Activated CD4-positive, alpha-beta T cell treated with anti-CD3 and anti-CD28 coated beads for 48 hours (primary cell): ENCODE measurements at regions not wholly inside any gene's neighbourhood (a gene's known extent, or its start where the extent isn't known, plus 50 kb on each side); places are given as distances from the start of the nearest gene placed in this dataset.

Source experiments
- DNase-seq: peaks from one replicate; pipeline ENCODE4 v3.0.0-alpha.2; 2020

DNA sequence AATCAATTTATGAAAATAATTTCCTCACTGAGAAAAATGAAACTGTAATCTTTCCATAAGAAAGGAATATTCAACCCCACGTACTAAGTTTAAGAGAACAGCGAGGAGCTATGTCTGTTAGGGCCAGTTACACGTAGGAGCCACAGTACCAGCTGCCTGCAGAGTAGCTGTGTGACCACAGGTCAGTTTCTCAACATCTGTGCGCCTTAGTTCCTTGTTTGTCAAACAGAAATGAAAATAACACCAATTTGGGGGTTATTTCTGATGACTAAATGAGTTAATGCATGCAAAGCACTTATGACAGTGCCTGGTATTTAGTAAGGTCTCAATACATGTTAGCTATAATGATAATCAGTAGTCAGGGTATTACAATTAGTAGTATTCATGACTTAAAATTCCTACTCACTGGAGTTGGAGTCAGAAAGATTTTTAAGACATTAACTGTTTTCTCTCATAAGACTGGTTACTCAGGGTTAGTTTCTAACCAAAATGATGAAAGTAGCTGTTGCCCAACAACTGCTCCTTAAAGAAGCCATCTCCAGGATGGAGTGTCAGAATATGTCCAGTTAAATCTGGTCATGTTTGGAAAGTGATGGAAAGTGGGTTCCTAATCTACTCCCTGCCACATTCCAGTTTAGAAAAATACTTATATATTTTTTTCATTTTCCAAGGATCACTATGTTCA lies 85.8 kb upstream of the ZNF648 start:
- DNase-seq: no peak

DNA sequence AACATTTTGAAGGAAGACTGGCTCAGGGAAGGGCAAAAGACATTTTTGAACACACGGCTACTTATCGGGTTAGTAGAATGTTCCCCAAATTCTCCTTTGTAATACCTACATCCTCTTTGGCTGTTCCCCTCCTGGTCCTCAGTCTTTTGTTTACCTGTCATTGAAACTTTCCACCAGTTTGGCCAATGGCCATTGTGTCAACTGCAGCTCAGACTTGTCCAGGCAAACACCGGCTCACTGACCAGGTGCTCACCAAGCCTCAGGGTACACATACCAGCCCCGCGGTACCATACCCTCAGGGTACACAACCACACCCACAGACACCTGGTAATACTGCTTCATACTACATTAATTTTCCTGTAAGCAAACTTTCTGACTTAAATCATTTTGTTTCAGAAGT lies 84.8 kb upstream of the ZNF648 start:
- DNase-seq: no peak

DNA sequence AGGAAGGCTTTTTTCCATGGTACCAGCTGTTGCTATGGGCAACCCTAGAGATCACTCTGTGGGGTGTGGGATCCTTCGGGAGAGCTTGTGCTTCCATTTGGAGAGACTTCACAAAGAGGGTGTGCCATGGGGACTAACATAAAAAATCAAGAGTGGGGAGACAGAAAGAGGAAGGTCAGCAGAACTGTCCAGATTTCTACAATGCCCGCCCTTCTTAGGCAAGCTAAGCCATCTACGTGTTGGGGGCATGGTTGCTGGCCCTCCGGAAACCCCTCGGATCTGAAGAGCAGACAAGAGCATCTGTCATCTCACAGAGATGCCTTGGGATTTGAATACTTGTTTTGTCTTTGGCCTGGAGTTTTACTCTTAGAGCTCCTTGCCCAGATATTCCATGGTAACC lies 83.9 kb upstream of the ZNF648 start:
- no peak for DNase-seq

DNA sequence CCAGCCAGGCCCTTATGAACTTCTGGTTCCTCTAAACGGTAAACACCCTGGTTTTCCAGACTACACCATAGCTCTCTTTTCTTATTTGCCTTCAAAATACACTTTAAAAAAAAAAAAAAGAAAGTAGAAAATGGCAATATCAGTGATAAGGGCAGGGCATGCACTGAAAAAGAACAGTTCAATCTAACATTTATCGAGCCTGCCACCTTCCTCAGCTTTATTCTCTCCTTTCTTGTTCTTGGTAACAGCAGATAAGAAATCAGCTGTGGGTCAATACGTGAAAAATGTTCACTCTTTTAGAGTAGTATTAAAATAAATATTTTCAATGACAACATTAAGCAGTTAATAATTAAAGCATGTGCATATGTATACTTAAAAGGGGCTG lies 83.1 kb upstream of the ZNF648 start:
- DNase-seq: no peak

DNA sequence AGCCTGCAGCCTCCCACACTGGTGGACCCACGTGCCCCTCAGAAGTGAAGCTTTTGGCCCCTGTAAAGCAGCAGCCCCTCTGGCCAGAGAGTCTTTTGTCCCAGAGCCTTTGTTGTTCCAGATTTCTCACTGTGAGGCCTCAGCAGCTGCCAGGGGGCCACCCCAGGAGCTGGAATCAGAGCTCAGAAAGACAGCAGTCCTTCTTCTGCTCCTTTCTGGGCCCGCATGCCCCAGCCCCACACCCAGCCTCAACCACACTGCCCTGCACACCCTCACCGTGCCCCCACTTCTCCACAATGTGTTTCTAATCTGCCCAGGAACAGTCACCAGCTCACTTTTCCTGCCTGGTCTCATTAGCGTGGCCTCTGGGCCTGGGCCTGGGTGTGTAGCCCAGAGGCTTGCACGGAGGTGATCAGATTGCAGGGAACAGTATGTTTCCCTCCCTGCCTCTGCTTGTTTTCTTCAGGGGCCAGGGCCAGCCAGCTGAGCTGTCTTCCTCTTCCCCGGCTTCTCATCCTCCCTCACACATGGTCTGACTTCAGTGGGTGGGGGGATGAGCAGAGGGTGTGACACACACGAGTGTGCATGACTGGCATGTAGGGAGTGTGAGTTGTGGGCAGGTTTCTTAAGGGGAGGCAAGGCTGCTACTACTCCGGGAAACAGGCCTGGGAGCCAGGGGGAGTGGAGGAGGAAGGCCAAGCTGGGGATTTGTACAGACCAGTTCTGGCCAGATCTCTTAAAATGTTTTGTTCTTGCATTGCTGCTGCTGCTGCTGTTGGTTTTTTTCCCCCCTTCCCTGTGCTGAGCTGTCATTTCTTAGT lies 82.5 kb upstream of the ZNF648 start:
- DNase-seq: no peak

DNA sequence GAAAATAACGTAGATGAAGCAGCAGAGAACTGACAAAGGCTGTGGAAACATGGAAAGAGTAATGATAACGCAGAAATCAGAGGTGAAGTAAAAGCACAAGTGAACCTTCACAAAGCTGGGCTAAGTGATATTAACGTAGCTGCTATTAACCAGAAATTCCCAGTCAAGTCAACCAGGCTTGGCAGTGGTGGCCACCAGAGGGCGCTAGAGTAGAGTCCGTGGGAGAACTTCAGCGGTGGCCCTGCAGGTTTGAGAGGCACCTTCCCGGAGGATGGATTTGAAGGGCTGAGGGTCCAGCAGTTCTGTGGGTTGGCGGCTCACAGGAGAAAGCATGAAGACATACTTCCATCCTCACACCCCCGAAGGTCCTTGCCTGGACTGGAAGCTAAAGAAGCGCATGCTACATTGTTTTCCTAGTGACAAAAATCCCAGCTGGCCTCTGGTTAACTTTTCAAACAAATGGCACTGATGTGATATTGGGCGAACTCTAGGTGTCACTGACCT lies 81.7 kb upstream of the ZNF648 start:
- peak; percentile 93 for DNase-seq

DNA sequence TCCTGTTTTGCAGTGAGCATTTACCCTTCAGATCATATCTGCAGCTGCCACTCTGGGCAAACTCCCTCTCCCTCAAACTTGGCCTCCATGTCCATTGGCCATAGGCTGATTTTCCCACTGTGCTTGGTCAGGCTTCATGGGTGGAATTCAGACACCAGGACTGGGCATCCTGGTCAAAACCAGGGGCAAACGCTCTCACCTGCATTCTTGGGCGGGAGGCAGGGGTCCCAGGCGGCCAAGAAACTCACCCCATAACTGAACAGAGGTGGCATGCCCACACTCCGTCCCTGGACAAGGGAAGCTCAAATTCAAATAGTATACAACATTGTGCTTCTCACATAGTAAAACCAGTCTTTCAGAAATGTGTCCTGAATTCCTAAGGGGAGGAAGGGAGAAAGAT lies 81.1 kb upstream of the ZNF648 start:
- no peak for DNase-seq

DNA sequence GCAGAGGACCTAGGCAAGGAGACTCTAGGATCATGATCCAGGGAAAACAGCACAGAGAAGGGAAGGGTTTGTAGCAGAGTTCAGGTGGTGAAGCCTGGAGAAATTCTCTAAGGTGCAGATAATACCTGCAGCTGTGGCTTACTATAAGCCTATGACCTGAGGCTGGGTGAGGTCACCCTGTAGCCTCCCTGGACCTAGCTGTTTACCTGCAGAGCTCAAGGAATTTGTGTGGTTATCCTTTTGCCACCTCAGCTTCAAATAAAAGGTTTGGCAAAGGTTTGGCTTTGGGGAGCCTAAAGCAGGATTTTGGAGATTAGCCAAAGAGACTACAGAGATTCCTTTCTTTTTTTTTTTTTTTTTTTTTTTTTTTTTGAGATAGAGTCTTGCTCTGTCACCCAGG lies 79.5 kb upstream of the ZNF648 start:
- no peak for DNase-seq

DNA sequence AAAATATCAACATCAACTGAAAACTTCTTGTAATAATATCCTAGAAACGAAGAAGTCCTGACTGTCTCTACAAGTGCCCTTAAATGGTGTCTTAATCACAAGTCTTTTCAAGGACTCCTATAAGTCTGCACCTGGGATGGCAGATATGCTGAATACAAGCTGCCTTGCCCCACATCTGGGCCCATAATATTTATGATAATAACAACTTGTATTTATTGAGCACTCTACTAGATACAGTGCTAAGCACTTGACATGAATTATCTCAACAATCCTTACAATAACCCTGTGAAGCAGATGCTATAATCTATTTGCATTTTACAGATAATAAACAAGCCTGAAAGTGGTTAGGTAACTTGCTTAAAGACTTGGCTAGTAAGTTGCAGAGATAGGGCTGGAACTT lies 78.0 kb upstream of the ZNF648 start:
- DNase-seq: no peak

DNA sequence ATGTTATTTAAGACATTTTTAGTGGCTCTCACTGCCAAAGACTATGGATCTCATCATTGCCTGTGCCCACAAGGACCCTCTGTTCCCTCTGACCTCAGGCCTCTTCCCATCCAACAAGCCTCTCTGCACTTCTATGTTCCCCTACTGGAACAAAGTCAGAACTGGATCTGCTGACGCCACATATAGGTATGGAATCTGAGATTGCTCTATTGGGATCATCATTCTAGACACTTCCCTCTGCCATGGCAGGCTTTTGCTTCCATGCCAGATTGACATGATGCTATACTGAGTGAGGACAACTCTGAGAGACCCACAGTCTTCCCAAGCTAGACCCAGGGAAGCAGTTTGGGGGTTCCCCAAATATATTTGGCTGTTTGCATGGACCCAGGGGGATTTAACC lies 76.0 kb upstream of the ZNF648 start:
- no peak for DNase-seq

DNA sequence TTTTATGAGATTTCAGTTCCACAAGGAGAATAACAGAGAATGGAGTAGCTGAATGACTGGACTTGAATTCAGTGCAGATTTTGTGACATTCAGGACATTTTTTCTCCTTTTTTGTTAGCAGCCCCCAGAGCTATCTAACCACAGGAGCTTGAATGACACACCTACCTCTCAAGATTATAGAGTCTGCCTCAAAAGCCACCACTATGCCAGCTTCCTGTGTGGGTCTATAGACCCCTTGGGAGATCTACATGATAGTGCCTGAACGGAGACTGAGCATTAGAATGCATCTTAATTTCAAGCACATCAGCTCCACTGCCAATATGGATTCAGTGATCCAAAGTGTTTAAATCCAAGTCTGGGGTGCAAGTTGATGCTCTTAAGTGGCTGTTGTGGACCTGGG lies 74.4 kb upstream of the ZNF648 start:
- no peak for DNase-seq

DNA sequence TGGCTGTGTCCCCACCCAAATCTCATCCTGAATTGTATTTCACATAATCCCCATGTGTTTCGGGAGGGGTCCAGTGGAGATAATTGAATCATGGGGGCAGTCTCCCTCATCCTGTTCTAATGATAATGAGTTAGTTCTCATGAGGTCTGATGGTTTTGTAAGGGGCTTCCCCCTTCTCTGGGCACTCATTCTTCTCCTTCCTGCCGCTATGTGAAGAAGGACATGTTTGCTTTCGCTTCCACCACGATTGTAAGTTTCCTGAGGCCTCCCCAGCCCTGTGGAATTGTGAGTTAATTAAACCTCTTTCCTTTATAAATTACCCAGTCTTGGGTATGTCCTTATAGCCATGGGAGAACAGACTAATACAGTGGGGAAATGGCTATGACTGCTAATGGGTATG lies 72.7 kb upstream of the ZNF648 start:
- no peak for DNase-seq

DNA sequence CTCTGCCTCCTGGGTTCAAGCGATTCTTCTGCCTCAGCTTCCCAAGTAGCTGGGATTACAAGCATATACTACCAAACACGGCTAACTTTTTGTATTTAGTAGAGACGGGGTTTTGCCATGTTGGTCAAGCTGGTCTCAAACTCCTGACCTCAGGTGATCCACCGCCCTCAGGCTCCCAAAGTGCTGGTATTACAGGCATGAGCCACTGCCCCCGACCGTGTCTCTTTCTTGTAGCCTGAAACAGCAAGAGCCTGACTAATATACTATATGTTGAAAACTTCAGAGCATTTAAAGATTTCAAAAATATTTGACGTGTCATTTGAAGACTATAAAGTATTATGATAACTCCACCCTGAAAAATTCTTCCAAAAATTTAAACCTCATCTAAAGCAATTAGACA lies 71.7 kb upstream of the ZNF648 start:
- no peak for DNase-seq

DNA sequence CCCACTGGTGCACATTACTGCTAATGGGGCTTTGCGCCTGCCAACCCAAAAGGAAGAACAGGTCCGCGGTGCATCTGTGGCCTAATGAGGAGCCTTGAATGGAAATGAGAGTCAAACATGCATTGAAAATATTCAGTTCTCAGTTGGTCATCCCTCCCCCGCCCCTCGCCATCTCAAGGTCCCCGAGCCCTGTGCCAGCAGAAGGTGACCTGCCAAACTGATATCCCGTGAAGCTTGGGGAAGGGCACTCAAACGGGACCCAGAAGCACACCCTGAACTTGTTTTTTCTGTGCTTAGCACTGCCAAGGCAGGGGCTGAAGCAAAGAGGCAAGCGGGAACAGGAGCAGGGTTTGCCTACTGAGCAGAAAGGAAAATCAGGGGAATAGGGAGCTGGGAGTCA lies 67.9 kb upstream of the ZNF648 start:
- no peak for DNase-seq

DNA sequence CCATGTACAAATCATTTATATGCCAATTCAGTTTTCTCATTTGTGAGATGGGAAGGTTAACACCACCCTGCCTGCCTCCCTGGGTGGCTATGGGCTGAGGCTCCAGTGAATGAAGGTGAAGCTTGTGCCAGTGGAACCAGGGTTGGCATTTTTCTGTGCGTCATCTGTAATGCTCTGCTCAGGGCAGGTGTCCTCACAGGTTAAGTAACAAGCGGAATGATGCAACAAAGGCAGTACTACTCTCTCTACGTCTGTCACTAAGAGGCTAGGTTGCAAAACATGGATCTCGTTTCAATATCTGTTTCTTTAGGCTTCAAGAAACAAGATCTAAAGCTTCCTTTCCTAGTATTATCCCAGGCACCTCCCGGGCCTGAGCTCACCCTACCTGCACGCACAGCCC lies 67.0 kb upstream of the ZNF648 start:
- no peak for DNase-seq

DNA sequence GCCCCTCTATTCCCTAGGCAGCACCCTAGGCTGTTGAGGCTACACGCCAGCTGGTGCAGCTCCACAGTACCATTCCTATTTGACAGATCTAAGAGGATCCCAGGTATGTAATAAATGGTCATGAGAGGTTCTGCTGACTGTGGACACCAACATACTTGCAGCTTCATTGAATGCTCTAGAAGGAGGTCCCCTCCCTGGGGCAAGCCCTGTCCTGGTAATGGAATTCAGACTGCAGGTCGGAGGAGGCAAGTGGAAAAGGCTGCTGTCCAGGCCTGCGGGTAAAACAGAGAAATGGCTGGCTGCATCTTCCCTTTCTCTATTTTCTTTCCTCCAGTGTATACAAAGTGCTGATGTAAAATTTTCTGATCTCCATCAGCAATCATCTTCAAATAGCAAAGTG lies 66.1 kb upstream of the ZNF648 start:
- DNase-seq: no peak

DNA sequence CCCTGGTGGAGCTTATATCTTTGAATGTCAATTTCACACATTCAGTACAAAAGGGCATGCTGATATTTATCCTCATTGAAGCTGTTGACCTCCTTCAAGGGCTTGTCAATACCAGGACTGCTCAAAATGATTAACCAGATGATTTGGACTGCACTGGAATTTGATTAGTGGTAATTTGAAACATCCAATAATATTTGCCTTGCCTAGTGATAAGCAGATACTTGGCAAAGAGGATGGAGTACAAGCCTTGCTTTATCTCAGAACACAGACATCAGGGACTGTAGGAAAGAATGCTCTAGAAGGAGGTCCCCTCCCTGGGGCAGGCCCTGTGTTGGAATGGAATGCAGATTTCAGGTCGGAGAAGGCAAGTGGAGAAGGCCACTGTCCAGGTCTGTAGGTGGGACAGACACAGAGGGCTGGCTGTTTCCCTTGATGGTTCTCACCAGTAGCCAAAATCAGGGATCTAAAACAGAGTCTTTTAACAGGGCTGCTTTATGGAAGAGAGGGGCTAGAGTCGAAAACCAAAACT lies 64.8 kb upstream of the ZNF648 start:
- DNase-seq: no peak

DNA sequence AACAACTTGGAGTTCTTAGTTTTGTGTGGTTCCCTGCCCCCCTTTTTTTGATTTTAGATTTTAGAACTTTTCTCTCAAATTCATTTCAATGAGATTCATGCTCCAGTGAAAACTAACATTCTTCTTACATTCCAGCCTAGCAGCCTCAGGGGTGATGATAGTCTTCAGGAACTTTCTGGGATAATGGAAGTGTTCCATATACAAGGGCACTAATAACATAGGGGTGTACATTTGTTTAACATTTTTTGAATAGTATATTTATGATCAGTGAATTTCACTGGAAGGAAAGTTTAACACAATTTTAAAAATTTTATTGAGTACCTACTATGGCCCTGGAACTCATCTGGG lies 61.4 kb upstream of the ZNF648 start:
- no peak for DNase-seq

DNA sequence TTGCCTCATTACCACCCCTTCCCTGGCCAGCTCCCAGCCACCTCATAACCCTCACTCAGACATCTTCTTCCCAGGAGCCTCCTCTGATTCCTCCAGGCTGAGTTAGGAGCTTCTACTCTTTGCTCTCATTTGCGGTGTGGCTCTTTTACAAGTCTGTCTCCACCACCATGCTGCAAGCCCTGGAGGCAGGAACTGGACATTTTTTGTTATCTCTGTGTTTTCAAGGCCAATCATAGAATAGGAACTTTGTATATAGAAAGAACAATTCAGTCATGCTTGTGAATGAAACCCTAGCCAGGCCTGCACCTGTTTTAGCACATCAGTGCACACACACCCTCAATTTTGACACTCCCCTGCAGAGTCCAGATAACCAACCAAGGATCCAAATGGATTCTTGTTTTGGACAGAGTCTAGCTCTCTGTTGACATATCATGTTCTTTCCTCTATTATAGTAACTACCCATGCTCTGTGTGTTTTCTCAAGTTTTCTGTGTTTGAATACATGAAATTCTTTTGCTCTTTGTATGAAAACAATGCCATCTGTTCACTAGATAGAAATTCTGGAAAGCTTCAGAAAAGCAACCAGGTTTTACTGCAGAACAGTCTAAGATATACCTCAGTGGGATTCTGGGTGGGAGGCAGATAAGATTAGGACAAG lies 60.9 kb upstream of the ZNF648 start:
- DNase-seq: no peak

DNA sequence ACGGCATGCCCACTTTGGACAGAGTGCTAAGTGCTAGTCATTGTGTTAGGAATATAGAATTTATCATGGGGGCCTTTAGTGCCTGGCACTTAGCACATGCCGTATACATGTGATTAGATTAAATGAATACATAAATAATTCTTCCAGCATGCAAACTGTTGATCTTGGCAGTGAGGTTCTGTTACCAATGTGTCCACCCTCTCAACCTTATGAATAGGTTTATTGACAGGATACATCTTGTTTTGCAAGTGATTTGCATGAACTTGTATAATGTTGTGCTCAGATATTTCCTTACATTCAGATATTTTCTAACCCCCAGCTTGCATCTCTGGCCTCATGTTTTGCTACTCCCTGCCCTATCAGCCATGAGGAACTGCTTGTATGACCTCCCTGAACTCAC lies 60.3 kb upstream of the ZNF648 start:
- DNase-seq: no peak

DNA sequence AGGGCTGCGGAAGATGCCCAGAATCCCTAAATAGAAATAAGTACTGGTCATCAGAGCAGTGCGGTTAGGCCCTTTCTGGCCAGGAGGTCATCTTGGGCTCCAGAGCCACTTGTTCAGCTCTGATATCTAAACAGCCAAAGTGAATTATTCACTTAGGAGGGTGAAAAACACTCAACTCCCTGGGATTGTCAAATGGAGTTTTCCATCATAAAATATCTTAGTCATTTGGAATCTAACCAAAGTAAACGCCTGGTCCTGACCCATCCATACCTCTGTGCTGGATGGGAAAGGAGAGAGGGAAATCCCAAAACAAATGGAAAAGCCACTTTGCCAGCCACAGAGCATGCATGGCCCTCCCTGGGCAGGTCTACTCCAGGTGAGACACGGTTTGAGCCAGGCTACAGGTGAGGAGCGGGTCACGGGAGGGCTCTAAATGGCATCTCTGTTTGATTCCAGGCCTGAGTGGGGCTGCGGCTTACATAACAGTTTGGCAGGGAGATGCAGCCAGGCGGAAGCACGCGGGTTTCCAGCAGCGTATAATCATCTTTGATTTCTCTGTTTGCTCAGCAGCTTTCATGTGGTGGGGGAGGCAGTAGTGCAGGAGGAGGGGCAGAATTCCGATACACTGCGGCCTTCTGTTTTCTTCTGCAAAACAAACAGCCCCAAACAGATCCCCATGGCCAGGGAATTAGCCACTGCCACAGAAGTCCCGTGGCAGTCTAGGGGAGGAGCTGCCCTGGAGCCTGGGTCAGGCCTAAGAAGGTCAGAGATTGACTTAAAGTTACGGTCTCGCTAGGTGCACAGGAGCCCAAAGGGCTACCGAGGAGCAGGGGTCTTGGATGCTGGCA lies 59.1 kb upstream of the ZNF648 start:
- DNase-seq: no peak

DNA sequence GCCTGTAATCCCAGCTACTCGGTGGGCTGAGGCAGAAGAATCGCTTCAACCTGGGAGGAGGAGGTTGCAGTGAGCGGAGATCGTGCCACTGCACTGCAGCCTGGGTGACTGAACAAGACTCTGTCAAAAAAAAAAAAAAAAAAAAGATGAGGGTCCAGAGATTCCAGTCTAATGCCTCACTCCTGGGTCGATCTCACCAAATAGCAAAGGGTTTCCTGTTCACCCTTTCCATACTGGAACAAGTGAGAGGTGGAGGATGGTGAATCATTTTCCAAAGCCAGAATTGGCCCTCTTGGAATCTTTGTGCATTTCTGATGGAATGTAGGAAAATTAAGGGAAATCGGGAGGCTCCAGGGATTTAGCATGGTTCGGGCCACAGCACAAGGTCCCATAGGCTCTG lies 58.1 kb upstream of the ZNF648 start:
- no peak for DNase-seq

DNA sequence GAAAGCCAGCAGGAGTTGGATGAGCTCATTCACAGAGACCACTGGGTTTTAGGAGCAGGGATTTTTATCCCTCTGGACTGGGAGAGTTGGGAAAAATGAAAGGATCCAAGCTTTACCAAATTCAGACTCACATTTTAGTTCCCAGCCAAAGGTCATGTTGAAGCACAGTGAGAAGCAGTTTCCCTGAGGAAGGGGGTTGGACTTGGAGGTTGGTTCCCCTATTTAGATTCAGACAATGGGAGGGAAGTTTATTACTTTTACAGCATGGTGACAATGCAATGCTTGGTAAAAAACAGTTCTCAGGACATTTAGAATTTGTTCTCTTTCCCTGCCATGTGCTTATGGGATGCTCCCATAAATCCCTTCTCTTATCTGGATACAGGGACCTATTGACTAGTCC lies 57.3 kb upstream of the ZNF648 start:
- DNase-seq: no peak
